Mammary epithelial cell (primary cell): ENCODE measurements at regions not wholly inside any gene's neighbourhood (a gene's known extent, or its start where the extent isn't known, plus 50 kb on each side); places are given as distances from the start of the nearest gene placed in this dataset.

Experiments used
- EZH2 ChIP-seq: IDR thresholded peaks from 2 replicates; pipeline ENCODE4 v1.6.1; 2012; ENCODE audit warnings: low read length, inconsistent platforms, borderline replicate concordance
- TF ChIP-seq, protein P1 (sequence below), 2 donors: IDR thresholded peaks in 1 of 2; conservative IDR thresholded peaks in 1 of 2; 2 replicates each; pipeline ENCODE4 v1.5.1; 2011 to 2012; ENCODE audit warnings: inconsistent platforms in 2 of 2, low read length in 2 of 2, mild to moderate bottlenecking in 2 of 2, control low read depth in 1 of 2, low read depth in 1 of 2; ENCODE audit not compliant: insufficient read depth in 1 of 2; ENCODE audit errors: extremely low read depth in 1 of 2

DNA sequence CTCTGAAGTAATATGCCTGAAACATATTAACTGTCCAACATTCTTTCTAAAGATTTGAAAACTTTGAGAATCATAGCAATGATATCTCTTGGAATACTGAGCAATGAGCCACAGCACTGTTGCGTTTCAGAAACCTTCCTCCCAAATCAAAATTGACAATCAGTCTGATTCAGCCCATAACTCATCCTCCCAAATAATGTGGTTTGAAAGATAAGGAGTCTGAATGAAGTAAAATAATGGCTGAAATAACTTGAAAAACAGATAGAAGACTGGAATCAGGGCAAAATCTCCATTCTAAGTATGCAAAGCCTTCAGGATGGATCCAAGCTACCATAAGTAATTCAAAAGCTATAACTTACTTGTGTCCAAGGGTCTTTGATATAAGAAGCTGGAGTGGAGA is 98.6 kb upstream of the PLS3 start:
- TF ChIP-seq EZH2, result no peak
- TF ChIP-seq, protein P1, sequence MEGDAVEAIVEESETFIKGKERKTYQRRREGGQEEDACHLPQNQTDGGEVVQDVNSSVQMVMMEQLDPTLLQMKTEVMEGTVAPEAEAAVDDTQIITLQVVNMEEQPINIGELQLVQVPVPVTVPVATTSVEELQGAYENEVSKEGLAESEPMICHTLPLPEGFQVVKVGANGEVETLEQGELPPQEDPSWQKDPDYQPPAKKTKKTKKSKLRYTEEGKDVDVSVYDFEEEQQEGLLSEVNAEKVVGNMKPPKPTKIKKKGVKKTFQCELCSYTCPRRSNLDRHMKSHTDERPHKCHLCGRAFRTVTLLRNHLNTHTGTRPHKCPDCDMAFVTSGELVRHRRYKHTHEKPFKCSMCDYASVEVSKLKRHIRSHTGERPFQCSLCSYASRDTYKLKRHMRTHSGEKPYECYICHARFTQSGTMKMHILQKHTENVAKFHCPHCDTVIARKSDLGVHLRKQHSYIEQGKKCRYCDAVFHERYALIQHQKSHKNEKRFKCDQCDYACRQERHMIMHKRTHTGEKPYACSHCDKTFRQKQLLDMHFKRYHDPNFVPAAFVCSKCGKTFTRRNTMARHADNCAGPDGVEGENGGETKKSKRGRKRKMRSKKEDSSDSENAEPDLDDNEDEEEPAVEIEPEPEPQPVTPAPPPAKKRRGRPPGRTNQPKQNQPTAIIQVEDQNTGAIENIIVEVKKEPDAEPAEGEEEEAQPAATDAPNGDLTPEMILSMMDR (conservative IDR thresholded peaks at IDR 0.05 in 1 of 2, IDR thresholded peaks at IDR 0.05 in 1 of 2; ENCODE audit: extremely low read depth in 1 of 2, insufficient read depth in 1 of 2, low read depth in 1 of 2, low read length in 2 of 2), result no peak
